Testis (tissue), 2 donors: ENCODE measurements at regions not wholly inside any gene's neighbourhood (a gene's known extent, or its start where the extent isn't known, plus 50 kb on each side); places are given as distances from the start of the nearest gene placed in this dataset.

Source experiments
- POLR2A ChIP-seq: fragments of 450-650 bp; IDR thresholded peaks from one replicate; pipeline ENCODE4 v1.6.1; 2017; ENCODE audit warnings: antibody characterized with exemption, mild to moderate bottlenecking, moderate library complexity
- TF ChIP-seq, protein P1 (sequence below), 3 experiments: fragments of 450-650 bp in 2 of 3; fragments of 200-600 bp in 1 of 3; sonication (generic) in 1 of 3; IDR thresholded peaks; one replicate each; pipeline ENCODE4 v1.5.1; 2016 to 2019; ENCODE audit warnings: antibody characterized with exemption in 3 of 3, mild to moderate bottlenecking in 2 of 3, moderate library complexity in 1 of 3

DNA sequence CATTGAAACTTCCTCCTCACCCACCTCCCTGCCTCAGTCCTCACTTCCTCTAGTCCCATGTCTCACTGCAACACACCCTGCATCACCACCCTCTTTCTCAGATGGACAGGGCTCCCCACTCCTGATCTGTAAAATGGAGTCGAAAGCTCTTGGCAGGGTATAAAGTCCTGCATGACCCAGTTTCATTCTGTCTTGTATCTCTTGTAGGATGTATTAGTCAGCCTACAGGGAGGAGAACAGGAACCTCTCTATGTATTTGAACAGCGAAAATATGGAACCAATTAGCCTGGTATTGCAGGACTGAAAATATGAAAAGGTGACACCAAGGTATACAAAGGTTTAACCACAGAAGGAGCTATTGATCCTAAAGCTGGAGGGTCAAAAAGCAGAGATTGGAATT is 156.9 kb upstream of the SNX19 start:
- no peak for TF ChIP-seq POLR2A
- TF ChIP-seq, protein P1, sequence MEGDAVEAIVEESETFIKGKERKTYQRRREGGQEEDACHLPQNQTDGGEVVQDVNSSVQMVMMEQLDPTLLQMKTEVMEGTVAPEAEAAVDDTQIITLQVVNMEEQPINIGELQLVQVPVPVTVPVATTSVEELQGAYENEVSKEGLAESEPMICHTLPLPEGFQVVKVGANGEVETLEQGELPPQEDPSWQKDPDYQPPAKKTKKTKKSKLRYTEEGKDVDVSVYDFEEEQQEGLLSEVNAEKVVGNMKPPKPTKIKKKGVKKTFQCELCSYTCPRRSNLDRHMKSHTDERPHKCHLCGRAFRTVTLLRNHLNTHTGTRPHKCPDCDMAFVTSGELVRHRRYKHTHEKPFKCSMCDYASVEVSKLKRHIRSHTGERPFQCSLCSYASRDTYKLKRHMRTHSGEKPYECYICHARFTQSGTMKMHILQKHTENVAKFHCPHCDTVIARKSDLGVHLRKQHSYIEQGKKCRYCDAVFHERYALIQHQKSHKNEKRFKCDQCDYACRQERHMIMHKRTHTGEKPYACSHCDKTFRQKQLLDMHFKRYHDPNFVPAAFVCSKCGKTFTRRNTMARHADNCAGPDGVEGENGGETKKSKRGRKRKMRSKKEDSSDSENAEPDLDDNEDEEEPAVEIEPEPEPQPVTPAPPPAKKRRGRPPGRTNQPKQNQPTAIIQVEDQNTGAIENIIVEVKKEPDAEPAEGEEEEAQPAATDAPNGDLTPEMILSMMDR (IDR thresholded peaks at IDR 0.05), result no peak
